Caco-2 (cell line): ENCODE measurements at regions not wholly inside any gene's neighbourhood (a gene's known extent, or its start where the extent isn't known, plus 50 kb on each side); places are given as distances from the start of the nearest gene placed in this dataset.

Source experiments
- BruUV-seq: library from RNA; stranded (reverse); fragments of 400-500 nt; replicated peaks from 2 replicates; lab custom pipeline; 2021; lab: Mats Ljungman, UMichigan
- CTCF ChIA-PET: fragments of 300-600 bp; sonication (Branson Sonifier 250); formaldehyde crosslinking; loops from one replicate; lab custom pipeline; 2022; ENCODE audit warnings: antibody characterized with exemption; lab: Charles Lee
- POLR2A ChIA-PET: fragments of 300-600 bp; sonication (Branson Sonifier 250); formaldehyde crosslinking; loops from one replicate; lab custom pipeline; 2022; ENCODE audit warnings: antibody characterized with exemption; lab: Charles Lee
- DNase-seq, 2 experiments: peaks; one replicate each; pipeline versions ENCODE4 v3.0.0 to v3.0.0-alpha.2; 2020 to 2022
- H3K27me3 ChIP-seq: replicated peaks from 2 replicates; pipeline ENCODE4 v1.6.0; 2011; ENCODE audit warnings: low read length; ENCODE audit not compliant: control insufficient read depth, insufficient read depth
- H3K36me3 ChIP-seq: 2 replicates; pipeline ENCODE4 v1.5.1; 2011; ENCODE audit warnings: low read length; ENCODE audit not compliant: control insufficient read depth, insufficient read depth
- H3K4me1 ChIP-seq: fragments of 250-450 bp; sonication (Bioruptor Pico); 2 replicates; pipeline ENCODE4 v1.5.1; 2020; ENCODE audit warnings: mild to moderate bottlenecking
- H3K4me3 ChIP-seq: 2 replicates; pipeline ENCODE4 v1.5.1; 2011; ENCODE audit warnings: low read depth, mild to moderate bottlenecking, control low read depth, low read length
- H3K9me3 ChIP-seq: fragments of 250-450 bp; sonication (Bioruptor Pico); 2 replicates; pipeline ENCODE4 v1.5.1; 2020; ENCODE audit warnings: mild to moderate bottlenecking, moderate library complexity
- H3K27ac Mint-ChIP-seq: one replicate; pipeline ENCODE4 v1.8.0; 2022; ENCODE audit warnings: mixed read lengths; ENCODE audit not compliant: unreplicated experiment
- H3K27me3 Mint-ChIP-seq: one replicate; pipeline ENCODE4 v1.8.0; 2022; ENCODE audit warnings: mixed read lengths; ENCODE audit not compliant: insufficient read depth, unreplicated experiment
- H3K36me3 Mint-ChIP-seq: one replicate; pipeline ENCODE4 v1.8.0; 2022; ENCODE audit warnings: mild to moderate bottlenecking, mixed read lengths; ENCODE audit not compliant: insufficient read depth, unreplicated experiment
- H3K4me1 Mint-ChIP-seq: one replicate; pipeline ENCODE4 v1.8.0; 2022; ENCODE audit warnings: low read depth, mixed read lengths; ENCODE audit not compliant: unreplicated experiment
- H3K4me3 Mint-ChIP-seq: one replicate; pipeline ENCODE4 v1.8.0; 2022; ENCODE audit warnings: mild to moderate bottlenecking, moderate library complexity, mixed read lengths; ENCODE audit not compliant: unreplicated experiment
- H3K9me3 Mint-ChIP-seq: one replicate; pipeline ENCODE4 v1.8.0; 2022; ENCODE audit warnings: mixed read lengths; ENCODE audit not compliant: unreplicated experiment
- intact Hi-C: fragments of 100-400 bp; cut with micrococcal nuclease; formaldehyde crosslinking; loops from one replicate; pipeline ENCODE4 v1.10.0; 2022; ENCODE audit not compliant: unreplicated experiment
- TF ChIP-seq, protein P1 (sequence below), 2 experiments: fragments of 200-600 bp in 1 of 2; IDR thresholded peaks; 1 replicate in 1 of 2; 2 replicates in 1 of 2; pipeline versions ENCODE4 v1.5.1 to v1.8.0; 2011 to 2022; ENCODE audit warnings: antibody characterized with exemption in 1 of 2, control low read depth in 1 of 2, inconsistent platforms in 1 of 2, low read depth in 1 of 2, low read length in 1 of 2, mild to moderate bottlenecking in 1 of 2, moderate library complexity in 1 of 2; ENCODE audit not compliant: insufficient read depth in 1 of 2, severe bottlenecking in 1 of 2, unreplicated experiment in 1 of 2

DNA sequence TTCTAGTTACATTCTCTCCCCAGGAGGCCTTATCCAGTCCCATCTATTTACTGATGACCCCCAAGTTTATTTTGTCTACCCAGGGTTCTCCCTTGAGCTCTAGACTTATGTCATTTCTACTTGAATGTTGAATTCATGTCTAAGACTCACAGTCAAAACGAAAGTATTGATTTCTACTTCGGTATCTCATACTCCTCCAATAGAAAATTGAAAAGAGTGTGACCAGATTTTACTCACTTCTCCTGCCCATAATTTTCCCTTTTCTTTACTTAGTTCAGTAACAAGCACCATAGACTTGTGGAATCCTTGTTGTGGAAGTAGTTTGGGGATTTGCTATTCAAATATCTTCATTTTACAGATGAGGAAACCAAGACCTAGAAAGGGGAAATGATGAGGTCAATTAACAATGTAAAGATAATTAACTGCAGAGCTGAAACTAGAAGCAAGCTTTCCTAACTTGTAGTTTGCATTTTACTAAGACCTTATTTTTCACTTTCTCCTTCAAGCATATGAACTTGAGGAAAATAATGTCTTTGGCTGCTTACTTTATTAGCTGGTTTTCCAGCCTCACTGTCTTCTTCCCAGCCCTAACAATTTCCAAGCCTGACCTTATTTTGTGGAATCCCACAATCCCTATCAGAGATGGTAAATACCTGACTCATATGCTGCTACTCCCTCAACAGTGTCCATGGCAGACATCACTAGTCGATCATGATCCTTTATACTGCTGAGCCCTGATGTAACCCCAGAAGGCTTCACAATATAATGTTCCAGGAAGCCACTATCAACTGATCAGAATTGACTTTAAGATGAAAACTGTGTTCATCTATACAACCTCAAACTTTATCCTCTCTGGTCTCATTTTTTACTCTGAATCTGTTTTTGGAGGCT is 123.9 kb upstream of the AGBL1 start:
- Histone ChIP-seq H3K36me3 (no peaks in the 10 kb centered on the region), H3K27me3 (no peaks in the 10 kb centered on the region), H3K9me3 (no peaks in the 10 kb centered on the region), H3K4me1 (no peaks in the 10 kb centered on the region), H3K4me3 (no peak overlapping the region)
- Mint-ChIP-seq H3K9me3 (peaks cover 11% of the 10 kb centered on the region), H3K27me3 (peaks cover 5% of the 10 kb centered on the region), H3K36me3 (no peaks in the 10 kb centered on the region), H3K4me3 (no peak overlapping the region), H3K4me1 (no peaks in the 10 kb centered on the region), H3K27ac (no peak overlapping the region)
- DNase-seq, result no peak
- BruUV-seq, result no TSS peak
- ChIA-PET CTCF (no interaction called here), POLR2A (no interaction called here)
- TF ChIP-seq, protein P1, sequence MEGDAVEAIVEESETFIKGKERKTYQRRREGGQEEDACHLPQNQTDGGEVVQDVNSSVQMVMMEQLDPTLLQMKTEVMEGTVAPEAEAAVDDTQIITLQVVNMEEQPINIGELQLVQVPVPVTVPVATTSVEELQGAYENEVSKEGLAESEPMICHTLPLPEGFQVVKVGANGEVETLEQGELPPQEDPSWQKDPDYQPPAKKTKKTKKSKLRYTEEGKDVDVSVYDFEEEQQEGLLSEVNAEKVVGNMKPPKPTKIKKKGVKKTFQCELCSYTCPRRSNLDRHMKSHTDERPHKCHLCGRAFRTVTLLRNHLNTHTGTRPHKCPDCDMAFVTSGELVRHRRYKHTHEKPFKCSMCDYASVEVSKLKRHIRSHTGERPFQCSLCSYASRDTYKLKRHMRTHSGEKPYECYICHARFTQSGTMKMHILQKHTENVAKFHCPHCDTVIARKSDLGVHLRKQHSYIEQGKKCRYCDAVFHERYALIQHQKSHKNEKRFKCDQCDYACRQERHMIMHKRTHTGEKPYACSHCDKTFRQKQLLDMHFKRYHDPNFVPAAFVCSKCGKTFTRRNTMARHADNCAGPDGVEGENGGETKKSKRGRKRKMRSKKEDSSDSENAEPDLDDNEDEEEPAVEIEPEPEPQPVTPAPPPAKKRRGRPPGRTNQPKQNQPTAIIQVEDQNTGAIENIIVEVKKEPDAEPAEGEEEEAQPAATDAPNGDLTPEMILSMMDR (IDR thresholded peaks at IDR 0.05; ENCODE audit: insufficient read depth in 1 of 2, low read depth in 1 of 2, low read length in 1 of 2, severe bottlenecking in 1 of 2, unreplicated experiment in 1 of 2), result no peak
- intact Hi-C loops, result no loop called here

DNA sequence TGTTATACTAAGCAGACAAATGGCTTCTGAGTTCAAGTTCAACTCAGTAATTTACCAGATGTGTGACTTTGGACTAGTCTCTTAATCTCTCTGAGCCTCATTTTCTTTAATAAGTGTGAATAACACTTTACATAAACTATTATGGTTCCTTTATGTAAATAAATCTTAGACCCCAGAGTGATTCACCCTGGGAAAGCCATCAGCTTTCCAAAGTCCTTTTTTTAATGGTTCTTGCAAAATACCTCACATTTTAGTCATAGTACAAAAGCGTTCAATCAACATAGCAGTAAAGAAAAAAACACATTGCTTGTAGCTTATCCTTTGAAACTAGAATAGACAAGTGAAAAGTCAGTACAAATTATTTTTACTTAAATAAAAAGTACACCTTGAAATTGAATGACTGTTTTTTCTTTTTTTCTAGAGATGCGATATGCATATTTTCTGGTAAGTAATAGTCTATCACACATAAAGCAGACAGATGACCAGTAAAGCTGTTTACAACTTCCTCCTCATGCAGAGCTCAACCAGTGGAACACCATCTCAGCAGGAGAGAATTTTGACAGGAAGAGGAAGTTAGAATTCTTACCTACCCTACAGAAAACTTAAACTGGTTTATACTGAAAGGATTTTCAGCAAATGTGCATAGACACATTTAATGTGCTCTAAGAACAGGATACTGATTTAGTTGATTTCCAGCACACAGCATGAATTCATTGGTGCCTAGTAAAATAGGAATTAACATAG is 123.0 kb upstream of the AGBL1 start:
- Mint-ChIP-seq H3K36me3 (no peaks in the 10 kb centered on the region), H3K4me3 (no peak overlapping the region), H3K27me3 (peaks cover 5% of the 10 kb centered on the region), H3K4me1 (no peaks in the 10 kb centered on the region), H3K27ac (no peak overlapping the region), H3K9me3 (peaks cover 11% of the 10 kb centered on the region)
- intact Hi-C loops, result no loop called here
- ChIA-PET CTCF (no interaction called here), POLR2A (no interaction called here)
- TF ChIP-seq, protein P1 (IDR thresholded peaks at IDR 0.05; ENCODE audit: insufficient read depth in 1 of 2, low read depth in 1 of 2, low read length in 1 of 2, severe bottlenecking in 1 of 2, unreplicated experiment in 1 of 2), result no peak
- Histone ChIP-seq H3K4me1 (no peaks in the 10 kb centered on the region), H3K36me3 (no peaks in the 10 kb centered on the region), H3K4me3 (no peak overlapping the region), H3K27me3 (no peaks in the 10 kb centered on the region), H3K9me3 (no peaks in the 10 kb centered on the region)
- no TSS peak for BruUV-seq
- no peak for DNase-seq

DNA sequence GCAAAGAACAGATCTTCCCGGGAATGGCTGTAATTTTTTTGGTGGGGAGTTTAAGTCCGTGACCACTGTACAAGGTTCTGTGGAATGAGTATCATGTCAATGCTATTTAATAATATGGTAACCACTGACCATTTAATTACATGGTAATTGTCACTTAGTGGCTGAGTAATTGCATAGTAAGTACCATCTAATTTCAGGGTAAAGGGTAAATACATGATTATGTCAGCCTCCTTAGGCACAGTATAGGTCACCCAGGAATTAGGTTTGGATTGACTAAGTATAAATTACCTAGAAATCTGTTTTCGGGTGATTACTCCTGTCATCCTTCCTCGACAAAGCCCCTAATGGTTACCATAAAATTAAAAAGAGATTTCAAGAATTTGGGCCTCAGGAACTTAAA is 120.1 kb upstream of the AGBL1 start:
- CTCF ChIA-PET, result no interaction called here
- no peak overlapping the region for H3K27ac Mint-ChIP-seq
- H3K4me3 Mint-ChIP-seq, result no peak overlapping the region
- H3K4me1 ChIP-seq, result no peaks in the 10 kb centered on the region
- H3K36me3 ChIP-seq, result no peaks in the 10 kb centered on the region
- H3K9me3 ChIP-seq, result no peaks in the 10 kb centered on the region
- H3K27me3 Mint-ChIP-seq, result peaks cover 5% of the 10 kb centered on the region
- no peaks in the 10 kb centered on the region for H3K27me3 ChIP-seq
- H3K36me3 Mint-ChIP-seq, result no peaks in the 10 kb centered on the region
- no peak for DNase-seq
- intact Hi-C loops, result no loop called here
- TF ChIP-seq, protein P1 (IDR thresholded peaks at IDR 0.05; ENCODE audit: insufficient read depth in 1 of 2, low read depth in 1 of 2, low read length in 1 of 2, severe bottlenecking in 1 of 2, unreplicated experiment in 1 of 2), result no peak
- POLR2A ChIA-PET, result no interaction called here
- no peaks in the 10 kb centered on the region for H3K4me1 Mint-ChIP-seq
- BruUV-seq, result no TSS peak
- H3K9me3 Mint-ChIP-seq, result peaks cover 11% of the 10 kb centered on the region
- H3K4me3 ChIP-seq, result no peak overlapping the region
